ENCODE measurements at regions not wholly inside any gene's neighbourhood (a gene's known extent, or its start where the extent isn't known, plus 50 kb on each side); places are given as distances from the start of the nearest gene placed in this dataset.

- 68 to 83% methylated on average over 2 of the region's 2 CpGs for WGBS, 2 donors
These were observed 133.4 kb downstream of the PALM2AKAP2 start for GRCh38 chr9:109913461-109913810.

DNA sequence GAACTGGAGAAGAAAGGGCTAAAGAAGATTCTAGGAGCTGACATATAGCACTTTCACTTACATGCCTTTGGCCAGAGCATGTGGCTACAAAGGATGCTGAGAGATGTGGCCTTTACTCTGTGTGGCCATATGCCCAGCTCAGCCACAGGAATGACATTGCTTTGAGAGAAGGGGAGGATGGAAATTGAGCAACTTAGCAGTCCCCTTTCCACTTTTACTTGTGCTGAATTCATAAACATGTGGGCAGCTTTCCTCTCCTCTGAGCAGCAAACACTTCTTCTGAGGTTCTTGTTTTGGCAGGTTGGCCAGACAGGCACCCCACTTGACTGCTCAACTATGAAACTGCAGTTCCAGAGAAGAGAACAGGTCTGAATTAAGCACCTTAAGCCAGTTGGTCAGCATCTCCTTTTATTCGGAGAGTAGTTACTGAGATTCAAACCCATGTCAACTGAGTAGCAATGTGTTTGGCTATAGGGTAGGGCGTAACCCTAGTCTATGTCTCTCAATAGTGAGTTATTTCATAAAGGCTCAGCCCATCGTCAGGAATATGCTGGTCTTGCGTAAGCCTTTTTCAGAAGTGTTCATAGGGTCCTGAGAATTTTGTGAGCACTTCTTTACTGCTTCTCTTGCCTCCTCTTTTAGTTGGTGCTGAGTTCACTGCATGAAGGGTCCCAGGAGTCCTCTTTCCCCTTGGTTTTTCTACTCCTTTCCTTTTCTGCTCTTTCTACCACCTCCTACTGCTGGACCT lies 134.5 kb downstream of the PALM2AKAP2 start:
- Histone ChIP-seq H3K9me3 (no peaks in the 10 kb centered on the region), H3K27me3 (no peaks in the 10 kb centered on the region), H3K27ac (no peak overlapping the region), H3K36me3 (ENCODE audit: low read depth, missing control alignments) (no peaks in the 10 kb centered on the region), H3K4me1 (no peaks in the 10 kb centered on the region), H3K4me3 (no peak overlapping the region)
- DNase-seq: no peak
- intact Hi-C loops (cut with DNase I; ENCODE audit: low total_unique reads): no loop called here
- WGBS, 2 donors: 89 to 96% methylated on average over 4 of the region's 4 CpGs
- TF ChIP-seq, protein P1, sequence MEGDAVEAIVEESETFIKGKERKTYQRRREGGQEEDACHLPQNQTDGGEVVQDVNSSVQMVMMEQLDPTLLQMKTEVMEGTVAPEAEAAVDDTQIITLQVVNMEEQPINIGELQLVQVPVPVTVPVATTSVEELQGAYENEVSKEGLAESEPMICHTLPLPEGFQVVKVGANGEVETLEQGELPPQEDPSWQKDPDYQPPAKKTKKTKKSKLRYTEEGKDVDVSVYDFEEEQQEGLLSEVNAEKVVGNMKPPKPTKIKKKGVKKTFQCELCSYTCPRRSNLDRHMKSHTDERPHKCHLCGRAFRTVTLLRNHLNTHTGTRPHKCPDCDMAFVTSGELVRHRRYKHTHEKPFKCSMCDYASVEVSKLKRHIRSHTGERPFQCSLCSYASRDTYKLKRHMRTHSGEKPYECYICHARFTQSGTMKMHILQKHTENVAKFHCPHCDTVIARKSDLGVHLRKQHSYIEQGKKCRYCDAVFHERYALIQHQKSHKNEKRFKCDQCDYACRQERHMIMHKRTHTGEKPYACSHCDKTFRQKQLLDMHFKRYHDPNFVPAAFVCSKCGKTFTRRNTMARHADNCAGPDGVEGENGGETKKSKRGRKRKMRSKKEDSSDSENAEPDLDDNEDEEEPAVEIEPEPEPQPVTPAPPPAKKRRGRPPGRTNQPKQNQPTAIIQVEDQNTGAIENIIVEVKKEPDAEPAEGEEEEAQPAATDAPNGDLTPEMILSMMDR (IDR thresholded peaks at IDR 0.05): no peak
- no peak for TF ChIP-seq POLR2A (IDR thresholded peaks at IDR 0.05)

More at GRCh38 chr9:109913461-109913810, 133.4 kb downstream of the PALM2AKAP2 start:
- Histone ChIP-seq H3K4me3 (no peak overlapping the region), H3K27me3 (no peaks in the 10 kb centered on the region), H3K4me1 (no peaks in the 10 kb centered on the region), H3K27ac (no peak overlapping the region), H3K36me3 (ENCODE audit: low read depth, missing control alignments) (no peaks in the 10 kb centered on the region), H3K9me3 (no peaks in the 10 kb centered on the region)
- no peak for DNase-seq
- intact Hi-C loops (cut with DNase I; ENCODE audit: low total_unique reads): no loop called here
- TF ChIP-seq POLR2A (IDR thresholded peaks at IDR 0.05): no peak
- TF ChIP-seq, protein P1 (IDR thresholded peaks at IDR 0.05): no peak

DNA sequence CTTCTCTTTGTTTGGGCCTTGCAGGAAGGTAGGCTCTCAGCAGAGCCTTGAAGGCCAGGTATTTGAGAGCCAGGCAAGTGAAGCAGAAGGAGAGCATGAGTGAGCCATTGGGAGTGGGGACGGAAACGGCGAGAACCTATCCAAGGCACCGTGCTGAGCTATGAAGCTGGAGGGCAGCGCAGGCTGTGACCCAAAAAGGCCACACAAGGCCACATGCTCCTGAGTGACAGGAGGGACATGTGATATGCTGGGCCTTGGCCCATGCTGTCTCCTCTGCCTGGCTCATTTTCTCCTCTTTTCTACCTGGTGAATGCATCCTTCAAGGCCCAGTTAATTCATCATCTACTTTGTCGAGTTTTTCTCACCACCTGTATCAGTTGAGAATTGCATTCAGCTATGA lies 136.3 kb downstream of the PALM2AKAP2 start:
- H3K4me1 ChIP-seq: no peaks in the 10 kb centered on the region
- no peaks in the 10 kb centered on the region for H3K27me3 ChIP-seq
- TF ChIP-seq POLR2A (IDR thresholded peaks at IDR 0.05): no peak
- TF ChIP-seq, protein P1 (IDR thresholded peaks at IDR 0.05): no peak
- H3K4me3 ChIP-seq: no peak overlapping the region
- WGBS, 2 donors: 84 to 97% methylated on average over 6 of the region's 6 CpGs
- H3K27ac ChIP-seq: no peak overlapping the region
- intact Hi-C loops (cut with DNase I; ENCODE audit: low total_unique reads): no loop called here
- H3K9me3 ChIP-seq: no peaks in the 10 kb centered on the region
- no peaks in the 10 kb centered on the region for H3K36me3 ChIP-seq (ENCODE audit: low read depth, missing control alignments)
- DNase-seq: no peak

- H3K4me1 ChIP-seq: no peaks in the 10 kb centered on the region
- intact Hi-C loops (cut with DNase I; ENCODE audit: low total_unique reads): no loop called here
These were observed 138.6 kb downstream of the PALM2AKAP2 start for GRCh38 chr9:109918339-109919163.

More at GRCh38 chr9:109918339-109919163, 138.6 kb downstream of the PALM2AKAP2 start:
- Histone ChIP-seq H3K9me3 (no peaks in the 10 kb centered on the region), H3K36me3 (ENCODE audit: low read depth, missing control alignments) (no peaks in the 10 kb centered on the region), H3K27me3 (no peaks in the 10 kb centered on the region), H3K4me3 (no peak overlapping the region), H3K27ac (no peak overlapping the region)
- TF ChIP-seq, protein P1 (IDR thresholded peaks at IDR 0.05): no peak
- no peak for TF ChIP-seq POLR2A (IDR thresholded peaks at IDR 0.05)
- DNase-seq: no peak
- 57 to 62% methylated on average over 11 of the region's 11 CpGs for WGBS, 2 donors

All from testis (tissue), 2 donors.